MM.1S (cell line): ENCODE measurements at regions not wholly inside any gene's neighbourhood (a gene's known extent, or its start where the extent isn't known, plus 50 kb on each side); places are given as distances from the start of the nearest gene placed in this dataset.

ENCODE experiments used
- EZH2 ChIP-seq: fragments of 300-600 bp; sonication (generic); optimal IDR thresholded peaks from 2 replicates; pipeline ENCODE3; 2017; ENCODE audit warnings: low read depth, mild to moderate bottlenecking, antibody characterized with exemption, low read length, mixed read lengths
- EZH2phosphoT487 ChIP-seq: fragments of 300-600 bp; sonication (generic); IDR thresholded peaks from 2 replicates; pipeline ENCODE4 v1.6.1; 2018; ENCODE audit warnings: antibody characterized with exemption, low read length
- TF ChIP-seq, protein P1 (sequence below): fragments of 300-600 bp; sonication (generic); IDR thresholded peaks from 2 replicates; pipeline ENCODE4 v1.5.1; 2016; ENCODE audit warnings: antibody characterized with exemption, low read length, mixed read lengths

GRCh38 chr1:60503266-60503925 is 429.8 kb upstream of the C1orf87 start:
- TF ChIP-seq, protein P1, sequence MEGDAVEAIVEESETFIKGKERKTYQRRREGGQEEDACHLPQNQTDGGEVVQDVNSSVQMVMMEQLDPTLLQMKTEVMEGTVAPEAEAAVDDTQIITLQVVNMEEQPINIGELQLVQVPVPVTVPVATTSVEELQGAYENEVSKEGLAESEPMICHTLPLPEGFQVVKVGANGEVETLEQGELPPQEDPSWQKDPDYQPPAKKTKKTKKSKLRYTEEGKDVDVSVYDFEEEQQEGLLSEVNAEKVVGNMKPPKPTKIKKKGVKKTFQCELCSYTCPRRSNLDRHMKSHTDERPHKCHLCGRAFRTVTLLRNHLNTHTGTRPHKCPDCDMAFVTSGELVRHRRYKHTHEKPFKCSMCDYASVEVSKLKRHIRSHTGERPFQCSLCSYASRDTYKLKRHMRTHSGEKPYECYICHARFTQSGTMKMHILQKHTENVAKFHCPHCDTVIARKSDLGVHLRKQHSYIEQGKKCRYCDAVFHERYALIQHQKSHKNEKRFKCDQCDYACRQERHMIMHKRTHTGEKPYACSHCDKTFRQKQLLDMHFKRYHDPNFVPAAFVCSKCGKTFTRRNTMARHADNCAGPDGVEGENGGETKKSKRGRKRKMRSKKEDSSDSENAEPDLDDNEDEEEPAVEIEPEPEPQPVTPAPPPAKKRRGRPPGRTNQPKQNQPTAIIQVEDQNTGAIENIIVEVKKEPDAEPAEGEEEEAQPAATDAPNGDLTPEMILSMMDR: no peak
- TF ChIP-seq EZH2 (no peak), EZH2phosphoT487 (no peak)
